IMR-90 (cell line): ENCODE measurements at regions not wholly inside any gene's neighbourhood (a gene's known extent, or its start where the extent isn't known, plus 50 kb on each side); places are given as distances from the start of the nearest gene placed in this dataset.

Source experiments
- ATAC-seq: fragments of 200-7000 bp; cut with Tn5 transposase; 2 replicates; pipeline ENCODE4 v1.9.1; 2020; ENCODE audit warnings: low read depth, mild to moderate bottlenecking, moderate library complexity
- BruUV-seq: library from RNA; stranded (reverse); fragments of 400-500 nt; replicated peaks from 2 replicates; lab custom pipeline; 2021; lab: Mats Ljungman, UMichigan
- CTCF ChIA-PET: fragments of 300-600 bp; formaldehyde crosslinking; extraction: SDS; loops from one replicate; lab custom pipeline; 2021; ENCODE audit warnings: antibody characterized with exemption; lab: Yijun Ruan, JAX
- POLR2A ChIA-PET: fragments of 300-600 bp; sonication (Branson Sonifier 250); formaldehyde crosslinking; loops from one replicate; lab custom pipeline; 2022; ENCODE audit warnings: antibody characterized with exemption; ENCODE audit not compliant: unreplicated experiment; lab: Charles Lee
- DNase-seq: peaks from one replicate; pipeline ENCODE4 v3.0.0; 2013
- H2AFZ ChIP-seq: replicated peaks from 2 replicates; pipeline ENCODE3; 2013; ENCODE audit warnings: low read length, mild to moderate bottlenecking; ENCODE audit not compliant: poor library complexity
- H2AK5ac ChIP-seq: 2 replicates; pipeline ENCODE4 v1.6.1; 2013; ENCODE audit warnings: low read depth, low read length, inconsistent platforms
- H2AK9ac ChIP-seq: replicated peaks from 2 replicates; pipeline ENCODE3; 2013; ENCODE audit warnings: mild to moderate bottlenecking, low read depth, low read length, moderate library complexity; ENCODE audit not compliant: poor library complexity
- H2BK120ac ChIP-seq: 2 replicates; pipeline ENCODE4 v1.6.1; 2013; ENCODE audit warnings: low read depth, low read length, inconsistent platforms
- H2BK15ac ChIP-seq: 3 replicates; pipeline ENCODE4 v1.6.1; 2013; ENCODE audit warnings: low read depth, low read length, inconsistent platforms
- H2BK20ac ChIP-seq: 2 replicates; pipeline ENCODE4 v1.6.1; 2013; ENCODE audit warnings: low read depth, mild to moderate bottlenecking, inconsistent platforms, low read length, moderate library complexity
- H2BK5ac ChIP-seq: 2 replicates; pipeline ENCODE4 v1.6.1; 2013; ENCODE audit warnings: mild to moderate bottlenecking, low read depth, low read length, inconsistent platforms; ENCODE audit not compliant: poor library complexity, severe bottlenecking
- H3K14ac ChIP-seq: replicated peaks from 2 replicates; pipeline ENCODE4 v1.6.1; 2013; ENCODE audit warnings: low read depth, low read length, inconsistent platforms
- H3K18ac ChIP-seq: 2 replicates; pipeline ENCODE4 v1.6.1; 2013; ENCODE audit warnings: low read depth, low read length, control low read depth
- H3K23ac ChIP-seq: 2 replicates; pipeline ENCODE4 v1.6.1; 2013; ENCODE audit warnings: low read depth, low read length, inconsistent platforms
- H3K27ac ChIP-seq: 2 replicates; pipeline ENCODE4 v1.5.1; 2013; ENCODE audit warnings: mild to moderate bottlenecking, control low read depth, low read length; ENCODE audit not compliant: insufficient read depth
- H3K27me3 ChIP-seq: 2 replicates; pipeline ENCODE4 v1.6.1; 2013; ENCODE audit warnings: low read length; ENCODE audit not compliant: control insufficient read depth, insufficient read depth
- H3K36me3 ChIP-seq: 2 replicates; pipeline ENCODE4 v1.6.1; 2013; ENCODE audit warnings: low read length, mixed read lengths; ENCODE audit not compliant: control insufficient read depth, insufficient read depth
- H3K4ac ChIP-seq: 2 replicates; pipeline ENCODE4 v1.6.1; 2013; ENCODE audit warnings: low read depth, low read length, inconsistent platforms
- H3K4me1 ChIP-seq: 2 replicates; pipeline ENCODE4 v1.6.1; 2013; ENCODE audit warnings: low read length, mixed read lengths; ENCODE audit not compliant: control insufficient read depth, insufficient read depth
- H3K4me2 ChIP-seq: 2 replicates; pipeline ENCODE4 v1.6.1; 2013; ENCODE audit warnings: low read depth, mild to moderate bottlenecking, control low read depth, low read length, moderate library complexity
- H3K4me3 ChIP-seq: 2 replicates; pipeline ENCODE4 v1.5.1; 2013; ENCODE audit warnings: low read depth, mild to moderate bottlenecking, control low read depth, low read length, moderate library complexity; ENCODE audit not compliant: insufficient read depth
- H3K56ac ChIP-seq: 2 replicates; pipeline ENCODE4 v1.6.1; 2013; ENCODE audit warnings: low read length, inconsistent platforms; ENCODE audit not compliant: insufficient read depth; ENCODE audit errors: extremely low read depth
- H3K79me1 ChIP-seq, 2 experiments: 2 replicates each; pipeline ENCODE4 v1.6.1; 2013; ENCODE audit warnings: low read length in 2 of 2, inconsistent platforms in 1 of 2, low read depth in 1 of 2
- H3K9ac ChIP-seq: 2 replicates; pipeline ENCODE4 v1.6.1; 2013; ENCODE audit warnings: low read depth, low read length, control low read depth
- H3K9me1 ChIP-seq: 2 replicates; pipeline ENCODE4 v1.6.1; 2013; ENCODE audit warnings: low read length, inconsistent platforms; ENCODE audit not compliant: insufficient read depth
- H3K9me3 ChIP-seq: 2 replicates; pipeline ENCODE4 v1.6.1; 2013; ENCODE audit warnings: low read length; ENCODE audit not compliant: control insufficient read depth, insufficient read depth
- H4K20me1 ChIP-seq: 2 replicates; pipeline ENCODE4 v1.6.1; 2013; ENCODE audit warnings: low read length, inconsistent platforms; ENCODE audit not compliant: insufficient read depth
- H4K5ac ChIP-seq: 2 replicates; pipeline ENCODE4 v1.6.1; 2013; ENCODE audit warnings: mild to moderate bottlenecking, low read depth, low read length, control low read depth
- H4K8ac ChIP-seq, 2 experiments: 2 replicates each; pipeline ENCODE4 v1.6.1; 2013; ENCODE audit warnings: low read depth in 2 of 2, low read length in 2 of 2, control low read depth in 1 of 2, inconsistent platforms in 1 of 2
- H4K91ac ChIP-seq: 2 replicates; pipeline ENCODE4 v1.6.1; 2013; ENCODE audit warnings: low read depth, low read length, inconsistent platforms; ENCODE audit not compliant: insufficient read depth
- BHLHE40 ChIP-seq: fragments of 150-350 bp; IDR thresholded peaks from 2 replicates; pipeline ENCODE4 v1.6.1; 2016; ENCODE audit warnings: mild to moderate bottlenecking, low read depth, low read length
- CEBPB ChIP-seq: IDR thresholded peaks from 2 replicates; pipeline ENCODE4 v1.6.1; 2012; ENCODE audit warnings: low read depth, low read length, improper control_type of control experiment
- CHD1 ChIP-seq: IDR thresholded peaks from 2 replicates; pipeline ENCODE4 v1.6.1; 2012; ENCODE audit warnings: low read depth, low read length, improper control_type of control experiment
- CTCF ChIP-seq: conservative IDR thresholded peaks from 2 replicates; pipeline ENCODE4 v1.5.1; 2012; ENCODE audit warnings: mild to moderate bottlenecking, low read depth, low read length, improper control_type of control experiment
- ELK1 ChIP-seq: fragments of 150-350 bp; IDR thresholded peaks from 2 replicates; pipeline ENCODE4 v1.6.1; 2016; ENCODE audit warnings: low read depth, mild to moderate bottlenecking, low read length, moderate library complexity, borderline replicate concordance
- FOS ChIP-seq: fragments of 150-350 bp; IDR thresholded peaks from 2 replicates; pipeline ENCODE4 v1.6.1; 2016; ENCODE audit warnings: low read depth, low read length
- MAFK ChIP-seq: IDR thresholded peaks from 2 replicates; pipeline ENCODE4 v1.6.1; 2012; ENCODE audit warnings: low read depth, low read length, improper control_type of control experiment
- MAZ ChIP-seq: IDR thresholded peaks from 2 replicates; pipeline ENCODE4 v1.6.1; 2012; ENCODE audit warnings: low read depth, mild to moderate bottlenecking, low read length, improper control_type of control experiment, moderate library complexity, borderline replicate concordance
- MXI1 ChIP-seq: IDR thresholded peaks from 2 replicates; pipeline ENCODE4 v1.6.1; 2012; ENCODE audit warnings: low read depth, mild to moderate bottlenecking, low read length, moderate library complexity, borderline replicate concordance
- NFE2L2 ChIP-seq: fragments of 150-350 bp; IDR thresholded peaks from 2 replicates; pipeline ENCODE4 v1.6.1; 2016; ENCODE audit warnings: low read depth, mild to moderate bottlenecking, low read length
- POLR2A ChIP-seq: IDR thresholded peaks from 2 replicates; pipeline ENCODE4 v1.6.1; 2012; ENCODE audit warnings: mild to moderate bottlenecking, low read depth, low read length
- RAD21 ChIP-seq: IDR thresholded peaks from 2 replicates; pipeline ENCODE4 v1.6.1; 2012; ENCODE audit warnings: low read length, improper control_type of control experiment
- RCOR1 ChIP-seq: IDR thresholded peaks from 2 replicates; pipeline ENCODE4 v1.6.1; 2012; ENCODE audit warnings: mild to moderate bottlenecking, low read length, improper control_type of control experiment; ENCODE audit not compliant: insufficient replicate concordance
- RFX5 ChIP-seq: IDR thresholded peaks from 2 replicates; pipeline ENCODE4 v1.8.0; 2012; ENCODE audit warnings: low read depth, mild to moderate bottlenecking, low read length, moderate library complexity
- SMC3 ChIP-seq: fragments of 150-350 bp; IDR thresholded peaks from 2 replicates; pipeline ENCODE4 v1.6.1; 2016; ENCODE audit warnings: low read depth, mild to moderate bottlenecking, antibody characterized with exemption, low read length, moderate library complexity
- USF2 ChIP-seq: fragments of 150-350 bp; IDR thresholded peaks from 2 replicates; pipeline ENCODE4 v1.6.1; 2017; ENCODE audit warnings: mild to moderate bottlenecking, antibody characterized with exemption, low read length, low read depth
- WGBS, 2 experiments: methylation state at CpG; one replicate each; pipeline versions ENCODE4 v1.1.5 to v1.1.7; 2013; ENCODE audit warnings: missing lambda C conversion rate in 2 of 2; ENCODE audit not compliant: insufficient read length in 1 of 2; ENCODE audit errors: extremely low coverage in 2 of 2; 5-methylcytosine and 5-hydroxymethylcytosine counted together
- dilution Hi-C: fragments of 300-500 bp; cut with HindIII; formaldehyde crosslinking; loops from one replicate; pipeline ENCODE4 v1.14.3; 2018; ENCODE audit warnings: low sequenced_read_pairs; ENCODE audit not compliant: unreplicated experiment
- in situ Hi-C: fragments of 300-500 bp; cut with MboI; formaldehyde crosslinking; loops from 3 replicates; pipeline ENCODE4 v1.14.3; 2019; ENCODE audit warnings: low sequenced_read_pairs, inconsistent platforms, mixed read lengths
- intact Hi-C: fragments of 100-400 bp; cut with micrococcal nuclease; formaldehyde crosslinking; loops from 2 replicates; pipeline ENCODE4 v1.10.0; 2022

- Histone ChIP-seq H2BK120ac (no peak overlapping the region), H4K8ac (no peak overlapping the region), H3K4me1 (no peaks in the 10 kb centered on the region), H3K23ac (no peak overlapping the region), H3K4me2 (no peak overlapping the region), H3K27ac (no peak overlapping the region), H3K9me3 (peaks cover 9% of the 10 kb centered on the region), H2BK15ac (no peak overlapping the region), H2AFZ (no peak overlapping the region), H3K9me1 (no peaks in the 10 kb centered on the region), H2BK20ac (no peak overlapping the region), H3K36me3 (no peaks in the 10 kb centered on the region), H4K91ac (no peak overlapping the region), H3K79me1 (no peaks in the 10 kb centered on the region), H3K4me3 (no peak overlapping the region), H3K27me3 (no peaks in the 10 kb centered on the region), H3K14ac (no peak overlapping the region), H3K4ac (no peak overlapping the region), H3K56ac (no peak overlapping the region), H2AK5ac (no peak overlapping the region), H4K5ac (no peak overlapping the region), H4K20me1 (no peaks in the 10 kb centered on the region), H3K9ac (no peak overlapping the region), H2AK9ac (no peak overlapping the region), H3K18ac (no peak overlapping the region), H2BK5ac (no peak overlapping the region)
- TF ChIP-seq FOS, result no peak
- no peak for TF ChIP-seq ELK1
- TF ChIP-seq SMC3, result no peak
- no peak for TF ChIP-seq RAD21
- TF ChIP-seq CHD1, result no peak
- no peak for TF ChIP-seq POLR2A
- TF ChIP-seq NFE2L2, result no peak
- TF ChIP-seq MAZ, result no peak
- TF ChIP-seq RFX5, result no peak
- no peak for TF ChIP-seq CTCF
- TF ChIP-seq MXI1, result no peak
- no peak for TF ChIP-seq MAFK
- TF ChIP-seq BHLHE40, result no peak
- TF ChIP-seq CEBPB, result no peak
- no peak for TF ChIP-seq RCOR1
- TF ChIP-seq USF2, result no peak
- WGBS, 2 experiments, result no CpG with 5 or more reads among the region's 2 CpGs
- ATAC-seq (no peak), DNase-seq (no peak)
- dilution Hi-C loops, result no loop called here
- intact Hi-C loops, result no loop called here
- ChIA-PET CTCF (no interaction called here), POLR2A (no interaction called here)
- in situ Hi-C loops, result no loop called here
- no TSS peak for BruUV-seq
Observed at GRCh38 chr5:118696076-118696475, 292.3 kb downstream of the DTWD2 start.
